ENCODE measurements at regions not wholly inside any gene's neighbourhood (a gene's known extent, or its start where the extent isn't known, plus 50 kb on each side); places are given as distances from the start of the nearest gene placed in this dataset.

DNA sequence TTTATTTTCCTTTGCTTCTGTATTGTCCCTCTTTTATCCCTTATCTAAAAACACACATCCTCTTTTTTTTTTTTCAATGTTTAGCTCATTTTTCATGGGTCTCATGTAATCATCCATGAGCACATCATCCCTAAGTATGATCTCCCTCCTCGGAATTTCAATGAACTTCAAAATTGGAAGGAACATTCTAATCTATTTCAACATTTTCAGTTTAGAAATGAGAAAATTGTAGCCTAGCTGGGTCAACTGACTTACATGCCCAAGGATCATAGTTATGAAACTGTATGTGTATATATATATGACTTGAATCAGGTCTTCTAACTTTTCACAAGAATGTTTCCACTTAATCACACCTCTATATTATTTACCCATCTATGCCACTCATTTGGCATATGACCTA, 77.7 kb downstream of the TUSC1 start:
- Mint-ChIP-seq H3K27ac (no peak overlapping the region), H3K36me3 (ENCODE audit: low read depth) (no peaks in the 10 kb centered on the region), H3K4me3 (no peak overlapping the region), H3K4me1 (peaks cover 25% of the 10 kb centered on the region), H3K27me3 (ENCODE audit: insufficient read depth) (no peaks in the 10 kb centered on the region), H3K9me3 (peaks cover 5% of the 10 kb centered on the region)
- H3K27ac ChIP-seq (ENCODE audit: low read depth, low read length): no peak overlapping the region
- H3K27me3 ChIP-seq (ENCODE audit: control insufficient read depth, insufficient read depth, low read length, poor library complexity, severe bottlenecking): no peaks in the 10 kb centered on the region
- no peak overlapping the region for H3K9ac ChIP-seq (ENCODE audit: extremely low read depth, low read length, poor library complexity, severe bottlenecking)
- DNase-seq: no peak
- H3K9me3 ChIP-seq (ENCODE audit: control insufficient read depth, low read length): no peaks in the 10 kb centered on the region
- H3K36me3 ChIP-seq (ENCODE audit: control insufficient read depth, insufficient read depth, low read length): no peaks in the 10 kb centered on the region
- H3K4me1 ChIP-seq (ENCODE audit: control insufficient read depth, insufficient read depth, low read length): peaks cover 11% of the 10 kb centered on the region
- H3K4me3 ChIP-seq (ENCODE audit: low read length): no peak overlapping the region
- TF ChIP-seq, protein P1, sequence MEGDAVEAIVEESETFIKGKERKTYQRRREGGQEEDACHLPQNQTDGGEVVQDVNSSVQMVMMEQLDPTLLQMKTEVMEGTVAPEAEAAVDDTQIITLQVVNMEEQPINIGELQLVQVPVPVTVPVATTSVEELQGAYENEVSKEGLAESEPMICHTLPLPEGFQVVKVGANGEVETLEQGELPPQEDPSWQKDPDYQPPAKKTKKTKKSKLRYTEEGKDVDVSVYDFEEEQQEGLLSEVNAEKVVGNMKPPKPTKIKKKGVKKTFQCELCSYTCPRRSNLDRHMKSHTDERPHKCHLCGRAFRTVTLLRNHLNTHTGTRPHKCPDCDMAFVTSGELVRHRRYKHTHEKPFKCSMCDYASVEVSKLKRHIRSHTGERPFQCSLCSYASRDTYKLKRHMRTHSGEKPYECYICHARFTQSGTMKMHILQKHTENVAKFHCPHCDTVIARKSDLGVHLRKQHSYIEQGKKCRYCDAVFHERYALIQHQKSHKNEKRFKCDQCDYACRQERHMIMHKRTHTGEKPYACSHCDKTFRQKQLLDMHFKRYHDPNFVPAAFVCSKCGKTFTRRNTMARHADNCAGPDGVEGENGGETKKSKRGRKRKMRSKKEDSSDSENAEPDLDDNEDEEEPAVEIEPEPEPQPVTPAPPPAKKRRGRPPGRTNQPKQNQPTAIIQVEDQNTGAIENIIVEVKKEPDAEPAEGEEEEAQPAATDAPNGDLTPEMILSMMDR (conservative IDR thresholded peaks at IDR 0.05): no peak
- 100% methylated on average over 1 of the region's 1 CpG; no CpG with 5 or more reads in 1 of the 2 experiments for WGBS, 2 experiments (ENCODE audit: insufficient coverage in 1 of 2, insufficient read length in 1 of 2)

DNA sequence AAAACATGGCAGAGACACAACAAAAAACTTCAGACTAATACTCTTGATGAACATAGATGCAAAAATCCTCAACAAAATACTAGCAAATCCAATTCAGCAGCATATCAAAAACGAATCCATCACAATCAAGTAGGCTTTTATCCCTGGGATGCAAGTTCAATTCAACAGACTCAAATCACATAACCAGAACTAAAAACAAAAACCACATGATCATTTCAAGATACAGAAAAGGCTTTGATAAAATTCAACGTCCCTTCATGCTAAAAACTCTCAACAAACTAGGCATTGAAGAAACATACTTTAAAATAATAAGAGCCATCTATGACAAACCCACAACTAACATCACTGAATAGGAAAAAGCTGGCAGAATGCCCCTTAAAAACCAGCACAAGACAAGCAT, 93.6 kb downstream of the TUSC1 start:
- H3K4me1 Mint-ChIP-seq: no peaks in the 10 kb centered on the region
- Histone ChIP-seq H3K9me3 (ENCODE audit: control insufficient read depth, low read length) (peaks cover 6% of the 10 kb centered on the region), H3K4me1 (ENCODE audit: control insufficient read depth, insufficient read depth, low read length) (no peaks in the 10 kb centered on the region), H3K27ac (ENCODE audit: low read depth, low read length) (no peak overlapping the region), H3K4me3 (ENCODE audit: low read length) (no peak overlapping the region), H3K9ac (ENCODE audit: extremely low read depth, low read length, poor library complexity, severe bottlenecking) (no peak overlapping the region), H3K36me3 (ENCODE audit: control insufficient read depth, insufficient read depth, low read length) (no peaks in the 10 kb centered on the region), H3K27me3 (ENCODE audit: control insufficient read depth, insufficient read depth, low read length, poor library complexity, severe bottlenecking) (no peaks in the 10 kb centered on the region)
- no peaks in the 10 kb centered on the region for H3K27me3 Mint-ChIP-seq (ENCODE audit: insufficient read depth)
- WGBS, 2 experiments (ENCODE audit: insufficient coverage in 1 of 2, insufficient read length in 1 of 2): 82 to 85% methylated on average over 2 of the region's 2 CpGs
- H3K4me3 Mint-ChIP-seq: no peak overlapping the region
- TF ChIP-seq, protein P1 (conservative IDR thresholded peaks at IDR 0.05): no peak
- no peak overlapping the region for H3K27ac Mint-ChIP-seq
- no peak for DNase-seq
- peaks cover 8% of the 10 kb centered on the region for H3K9me3 Mint-ChIP-seq
- peaks cover 5% of the 10 kb centered on the region for H3K36me3 Mint-ChIP-seq (ENCODE audit: low read depth)

DNA sequence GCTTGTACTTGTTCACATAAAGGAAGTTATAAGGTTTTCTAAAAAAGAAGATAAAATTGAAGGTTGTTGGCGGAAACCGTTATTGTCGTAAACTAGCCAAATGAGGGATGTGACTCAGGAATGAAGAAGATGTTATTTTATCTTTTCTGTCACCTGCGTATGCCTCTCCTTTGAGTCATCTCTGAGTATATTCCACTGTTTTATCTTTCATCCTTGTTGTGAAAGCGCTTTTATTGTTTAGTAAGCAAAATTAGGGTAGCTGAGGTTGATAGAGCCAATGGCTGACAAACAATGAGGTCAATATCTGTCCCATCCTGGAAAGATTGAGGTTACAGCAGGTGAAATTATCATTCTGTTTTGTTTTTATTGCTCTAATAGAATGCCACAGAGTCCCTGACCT, 105.0 kb downstream of the TUSC1 start:
- Histone ChIP-seq H3K4me1 (ENCODE audit: control insufficient read depth, insufficient read depth, low read length) (no peaks in the 10 kb centered on the region), H3K9me3 (ENCODE audit: control insufficient read depth, low read length) (no peaks in the 10 kb centered on the region), H3K27me3 (ENCODE audit: control insufficient read depth, insufficient read depth, low read length, poor library complexity, severe bottlenecking) (no peaks in the 10 kb centered on the region), H3K4me3 (ENCODE audit: low read length) (no peak overlapping the region), H3K9ac (ENCODE audit: extremely low read depth, low read length, poor library complexity, severe bottlenecking) (no peak overlapping the region), H3K36me3 (ENCODE audit: control insufficient read depth, insufficient read depth, low read length) (no peaks in the 10 kb centered on the region), H3K27ac (ENCODE audit: low read depth, low read length) (no peak overlapping the region)
- no peak for DNase-seq
- Mint-ChIP-seq H3K9me3 (no peaks in the 10 kb centered on the region), H3K4me1 (no peaks in the 10 kb centered on the region), H3K27me3 (ENCODE audit: insufficient read depth) (no peaks in the 10 kb centered on the region), H3K27ac (no peak overlapping the region), H3K36me3 (ENCODE audit: low read depth) (no peaks in the 10 kb centered on the region), H3K4me3 (no peak overlapping the region)
- TF ChIP-seq, protein P1 (conservative IDR thresholded peaks at IDR 0.05): no peak
- 97 to 100% methylated on average over 4 to 5 of the region's 5 CpGs for WGBS, 2 experiments (ENCODE audit: insufficient coverage in 1 of 2, insufficient read length in 1 of 2)
